CD4-positive, alpha-beta T cell (primary cell): ENCODE measurements at regions not wholly inside any gene's neighbourhood (a gene's known extent, or its start where the extent isn't known, plus 50 kb on each side); places are given as distances from the start of the nearest gene placed in this dataset.

Experiments used
- ATAC-seq: fragments of 200-7000 bp; cut with Tn5 transposase; one replicate; pipeline ENCODE4 v1.10.0; 2022; ENCODE audit warnings: mild to moderate bottlenecking; ENCODE audit not compliant: poor library complexity
- CTCF ChIA-PET: fragments of 350-600 bp; sonication (Branson Sonifier 250); formaldehyde crosslinking; loops from one replicate; lab custom pipeline; 2021; ENCODE audit warnings: antibody characterized with exemption, inconsistent platforms; lab: Charles Lee
- POLR2A ChIA-PET: fragments of 350-600 bp; sonication (Branson Sonifier 250); formaldehyde crosslinking; loops from one replicate; lab custom pipeline; 2021; ENCODE audit warnings: antibody characterized with exemption, inconsistent platforms; lab: Charles Lee
- DNase-seq, 14 experiments: peaks; one replicate each; pipeline ENCODE4 v3.0.0-alpha.2; 2013 to 2020; ENCODE audit warnings: mixed read lengths in 2 of 14
- H3K27ac ChIP-seq, 2 donors: one replicate each; pipeline versions ENCODE4 v1.5.1 to v1.7.0; 2013; ENCODE audit warnings: low read length in 2 of 2, low read depth in 1 of 2, mild to moderate bottlenecking in 1 of 2
- H3K27me3 ChIP-seq, 2 experiments: 1 replicate in 1 of 2; 2 replicates in 1 of 2; pipeline versions ENCODE4 v1.6.1 to v1.7.0; 2013; ENCODE audit warnings: low read length in 2 of 2, control low read depth in 1 of 2, mild to moderate bottlenecking in 1 of 2, moderate library complexity in 1 of 2; ENCODE audit not compliant: insufficient read depth in 2 of 2, control insufficient read depth in 1 of 2
- H3K36me3 ChIP-seq: one replicate; pipeline ENCODE4 v1.6.1; 2013; ENCODE audit warnings: low read length, control low read depth; ENCODE audit not compliant: insufficient read depth
- H3K4me1 ChIP-seq: one replicate; pipeline ENCODE4 v1.6.1; 2013; ENCODE audit warnings: low read length, control low read depth; ENCODE audit not compliant: insufficient read depth
- H3K4me3 ChIP-seq: one replicate; pipeline ENCODE4 v1.5.1; 2013; ENCODE audit warnings: mild to moderate bottlenecking, low read length, moderate library complexity
- H3K9me3 ChIP-seq, 2 experiments: 1 replicate in 1 of 2; 2 replicates in 1 of 2; pipeline versions ENCODE4 v1.6.1 to v1.7.0; 2013; ENCODE audit warnings: low read length in 2 of 2, mild to moderate bottlenecking in 2 of 2, control low read depth in 1 of 2, moderate library complexity in 1 of 2; ENCODE audit not compliant: control insufficient read depth in 1 of 2, insufficient read depth in 1 of 2
- H3K27ac Mint-ChIP-seq: one replicate; pipeline ENCODE4 v1.8.0; 2020; ENCODE audit warnings: mixed read lengths
- H3K27me3 Mint-ChIP-seq: one replicate; pipeline ENCODE4 v1.8.0; 2021; ENCODE audit warnings: mixed read lengths
- H3K36me3 Mint-ChIP-seq: one replicate; pipeline ENCODE4 v1.8.0; 2021; ENCODE audit warnings: low read depth, mixed read lengths
- H3K4me1 Mint-ChIP-seq: one replicate; pipeline ENCODE4 v1.8.0; 2021; ENCODE audit warnings: low read depth, mixed read lengths
- H3K4me3 Mint-ChIP-seq: one replicate; pipeline ENCODE4 v1.8.0; 2020; ENCODE audit warnings: mild to moderate bottlenecking, mixed read lengths
- H3K9me3 Mint-ChIP-seq: one replicate; pipeline ENCODE4 v1.8.0; 2020; ENCODE audit warnings: mixed read lengths
- CTCF ChIP-seq: fragments of 200-600 bp; IDR thresholded peaks from one replicate; pipeline ENCODE4 v1.8.0; 2022; ENCODE audit warnings: antibody characterized with exemption, mild to moderate bottlenecking
- intact Hi-C, 2 experiments: fragments of 100-400 bp; cut with DNase I in 1 of 2; cut with micrococcal nuclease in 1 of 2; formaldehyde crosslinking; loops; one replicate each; pipeline versions ENCODE4 v1.15.1 to v1.9.0; 2023 to 2025; cut with DNase I, micrococcal nuclease

DNA sequence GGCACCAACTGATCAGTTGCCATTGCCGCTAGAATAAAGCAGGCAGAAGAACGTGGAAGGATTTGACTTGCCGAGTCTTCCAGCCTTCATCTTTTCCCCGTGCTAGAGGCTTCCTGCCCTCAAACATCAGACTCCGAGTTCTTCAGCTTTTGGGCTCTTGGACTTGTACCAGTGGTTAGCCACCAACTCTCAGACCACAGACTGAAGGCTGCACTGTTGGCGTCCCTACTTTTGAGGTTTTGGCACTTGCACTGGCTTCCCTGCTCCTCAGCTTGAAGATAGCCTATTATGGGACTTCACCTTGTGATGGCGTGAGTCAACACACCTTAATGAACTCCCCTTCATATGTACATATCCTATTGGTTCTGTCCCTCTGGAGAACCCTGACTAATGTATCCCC lies 57.3 kb upstream of the KCND2 start:
- Histone ChIP-seq H3K9me3 (peaks cover 0 to 4% of the 10 kb centered on the region in 2 experiments), H3K4me3 (no peak overlapping the region), H3K27me3 (no peaks in the 10 kb centered on the region), H3K27ac (no peak overlapping the region), H3K4me1 (no peaks in the 10 kb centered on the region), H3K36me3 (no peaks in the 10 kb centered on the region)
- intact Hi-C loops, result no loop called here
- CTCF ChIA-PET, result no interaction called here
- no peak overlapping the region for H3K4me3 Mint-ChIP-seq
- H3K27me3 Mint-ChIP-seq, result no peaks in the 10 kb centered on the region
- no peak for TF ChIP-seq CTCF
- DNase-seq (no peak), ATAC-seq (no peak)
- H3K9me3 Mint-ChIP-seq, result peaks cover 7% of the 10 kb centered on the region
- no peaks in the 10 kb centered on the region for H3K36me3 Mint-ChIP-seq
- H3K27ac Mint-ChIP-seq, result no peak overlapping the region
- H3K4me1 Mint-ChIP-seq, result no peaks in the 10 kb centered on the region
- POLR2A ChIA-PET, result no interaction called here

- no peak overlapping the region for H3K27ac Mint-ChIP-seq
- no peak overlapping the region for H3K4me3 Mint-ChIP-seq
These were observed 56.0 kb upstream of the KCND2 start for GRCh38 chr7:120216947-120217346.

DNA sequence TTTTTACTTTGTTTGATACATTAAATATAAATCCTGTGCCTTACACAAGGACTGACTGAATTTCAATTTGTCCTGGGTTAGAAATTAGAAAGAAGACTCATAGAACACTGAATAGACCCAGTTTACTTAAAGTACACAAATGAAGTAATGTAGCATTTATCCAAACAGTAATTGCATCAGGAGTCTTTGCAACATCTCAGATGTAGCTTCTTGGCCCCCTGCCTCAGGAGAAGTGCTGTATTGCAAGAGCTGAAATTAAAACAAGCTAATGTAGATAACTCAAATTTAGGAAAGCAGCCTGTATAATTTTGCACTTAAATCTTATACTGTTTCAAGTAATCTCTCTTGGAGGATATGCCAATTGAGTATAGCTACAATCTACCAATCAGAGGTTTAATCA lies 54.3 kb upstream of the KCND2 start:
- ChIA-PET CTCF (no interaction called here), POLR2A (no interaction called here)
- H3K4me3 Mint-ChIP-seq, result no peak overlapping the region
- no peaks in the 10 kb centered on the region for H3K36me3 Mint-ChIP-seq
- no peak for TF ChIP-seq CTCF
- H3K4me1 ChIP-seq, result no peaks in the 10 kb centered on the region
- no peak overlapping the region for H3K27ac ChIP-seq
- ATAC-seq (no peak), DNase-seq (no peak)
- no peaks in the 10 kb centered on the region for H3K27me3 Mint-ChIP-seq
- H3K9me3 ChIP-seq, result peaks cover 0 to 4% of the 10 kb centered on the region in 2 experiments
- no peaks in the 10 kb centered on the region for H3K4me1 Mint-ChIP-seq
- H3K27ac Mint-ChIP-seq, result no peak overlapping the region
- no peaks in the 10 kb centered on the region for H3K27me3 ChIP-seq
- no peak overlapping the region for H3K4me3 ChIP-seq
- H3K9me3 Mint-ChIP-seq, result peaks cover 2% of the 10 kb centered on the region
- no peaks in the 10 kb centered on the region for H3K36me3 ChIP-seq
- intact Hi-C loops, result no loop called here

More at GRCh38 chr7:120216947-120217346, 56.0 kb upstream of the KCND2 start:
- no peak for TF ChIP-seq CTCF
- ATAC-seq (no peak), DNase-seq (no peak)
- intact Hi-C loops, result no loop called here
- H3K4me1 ChIP-seq, result no peaks in the 10 kb centered on the region
- Mint-ChIP-seq H3K9me3 (peaks cover 2% of the 10 kb centered on the region), H3K36me3 (no peaks in the 10 kb centered on the region), H3K27me3 (no peaks in the 10 kb centered on the region), H3K4me1 (no peaks in the 10 kb centered on the region)
- H3K27ac ChIP-seq, result no peak overlapping the region
- no peak overlapping the region for H3K4me3 ChIP-seq
- ChIA-PET POLR2A (no interaction called here), CTCF (no interaction called here)
- H3K9me3 ChIP-seq, result peaks cover 0 to 4% of the 10 kb centered on the region in 2 experiments
- H3K36me3 ChIP-seq, result no peaks in the 10 kb centered on the region
- no peaks in the 10 kb centered on the region for H3K27me3 ChIP-seq
